ENCODE measurements at regions not wholly inside any gene's neighbourhood (a gene's known extent, or its start where the extent isn't known, plus 50 kb on each side); places are given as distances from the start of the nearest gene placed in this dataset.

- TF ChIP-seq CTCF (IDR thresholded peaks at IDR 0.05; ENCODE audit: insufficient read depth, low read length, severe bottlenecking) = no peak
- DNase-seq (ENCODE audit: low read depth) (no peak), FAIRE-seq (no peak)
- Histone ChIP-seq H3K27me3 (ENCODE audit: control insufficient read depth, insufficient read depth, low read length) (no peaks in the 10 kb centered on the region), H3K36me3 (ENCODE audit: control insufficient read depth, insufficient read depth, low read length) (no peaks in the 10 kb centered on the region), H3K4me3 (ENCODE audit: low read depth, low read length) (no peak overlapping the region)
Measured at GRCh38 chr2:120932881-120933280, 197.2 kb downstream of the GLI2 start.

- Histone ChIP-seq H3K4me3 (ENCODE audit: low read depth, low read length) (no peak overlapping the region), H3K27me3 (ENCODE audit: control insufficient read depth, insufficient read depth, low read length) (no peaks in the 10 kb centered on the region), H3K36me3 (ENCODE audit: control insufficient read depth, insufficient read depth, low read length) (no peaks in the 10 kb centered on the region)
- DNase-seq (ENCODE audit: low read depth) (no peak), FAIRE-seq (no peak)
- no peak for TF ChIP-seq CTCF (IDR thresholded peaks at IDR 0.05; ENCODE audit: insufficient read depth, low read length, severe bottlenecking)
Measured at GRCh38 chr2:120933693-120934573, 198.3 kb downstream of the GLI2 start.

GRCh38 chr2:120934574-120935338, 199.1 kb downstream of the GLI2 start:
- H3K4me3 ChIP-seq (ENCODE audit: low read depth, low read length) = no peak overlapping the region
- TF ChIP-seq CTCF (IDR thresholded peaks at IDR 0.05; ENCODE audit: insufficient read depth, low read length, severe bottlenecking) = no peak
- no peaks in the 10 kb centered on the region for H3K27me3 ChIP-seq (ENCODE audit: control insufficient read depth, insufficient read depth, low read length)
- FAIRE-seq = peak; percentile 96
- H3K36me3 ChIP-seq (ENCODE audit: control insufficient read depth, insufficient read depth, low read length) = no peaks in the 10 kb centered on the region
- peak; percentile 94 for DNase-seq (ENCODE audit: low read depth)

- Histone ChIP-seq H3K4me3 (ENCODE audit: low read depth, low read length) (no peak overlapping the region), H3K36me3 (ENCODE audit: control insufficient read depth, insufficient read depth, low read length) (no peaks in the 10 kb centered on the region), H3K27me3 (ENCODE audit: control insufficient read depth, insufficient read depth, low read length) (no peaks in the 10 kb centered on the region)
- FAIRE-seq = no peak
- no peak for DNase-seq (ENCODE audit: low read depth)
- TF ChIP-seq CTCF (IDR thresholded peaks at IDR 0.05; ENCODE audit: insufficient read depth, low read length, severe bottlenecking) = no peak
Measured at GRCh38 chr2:120935339-120936313, 200.0 kb downstream of the GLI2 start.

GRCh38 chr2:120936476-120937334, 201.0 kb downstream of the GLI2 start:
- H3K27me3 ChIP-seq (ENCODE audit: control insufficient read depth, insufficient read depth, low read length) = no peaks in the 10 kb centered on the region
- no peak for TF ChIP-seq CTCF (IDR thresholded peaks at IDR 0.05; ENCODE audit: insufficient read depth, low read length, severe bottlenecking)
- no peaks in the 10 kb centered on the region for H3K36me3 ChIP-seq (ENCODE audit: control insufficient read depth, insufficient read depth, low read length)
- FAIRE-seq = no peak
- H3K4me3 ChIP-seq (ENCODE audit: low read depth, low read length) = no peak overlapping the region
- DNase-seq (ENCODE audit: low read depth) = no peak
